H1 (cell line): ENCODE measurements at regions not wholly inside any gene's neighbourhood (a gene's known extent, or its start where the extent isn't known, plus 50 kb on each side); places are given as distances from the start of the nearest gene placed in this dataset.

Source experiments
- BCL11A ChIP-seq, 2 experiments: IDR thresholded peaks; one replicate each; pipeline ENCODE4 v1.6.1; 2011; ENCODE audit warnings: low read depth in 2 of 2, low read length in 2 of 2, mild to moderate bottlenecking in 2 of 2
- NRF1 ChIP-seq: IDR thresholded peaks from 2 replicates; pipeline ENCODE4 v1.6.1; 2011; ENCODE audit warnings: mild to moderate bottlenecking, low read depth, low read length, improper control_type of control experiment
- SIN3A ChIP-seq, 2 experiments: IDR thresholded peaks in 1 of 2; conservative IDR thresholded peaks in 1 of 2; 2 replicates each; pipeline ENCODE4 v1.6.1; 2011 to 2012; ENCODE audit warnings: low read length in 2 of 2, improper control_type of control experiment in 1 of 2, low read depth in 1 of 2, mild to moderate bottlenecking in 1 of 2

DNA sequence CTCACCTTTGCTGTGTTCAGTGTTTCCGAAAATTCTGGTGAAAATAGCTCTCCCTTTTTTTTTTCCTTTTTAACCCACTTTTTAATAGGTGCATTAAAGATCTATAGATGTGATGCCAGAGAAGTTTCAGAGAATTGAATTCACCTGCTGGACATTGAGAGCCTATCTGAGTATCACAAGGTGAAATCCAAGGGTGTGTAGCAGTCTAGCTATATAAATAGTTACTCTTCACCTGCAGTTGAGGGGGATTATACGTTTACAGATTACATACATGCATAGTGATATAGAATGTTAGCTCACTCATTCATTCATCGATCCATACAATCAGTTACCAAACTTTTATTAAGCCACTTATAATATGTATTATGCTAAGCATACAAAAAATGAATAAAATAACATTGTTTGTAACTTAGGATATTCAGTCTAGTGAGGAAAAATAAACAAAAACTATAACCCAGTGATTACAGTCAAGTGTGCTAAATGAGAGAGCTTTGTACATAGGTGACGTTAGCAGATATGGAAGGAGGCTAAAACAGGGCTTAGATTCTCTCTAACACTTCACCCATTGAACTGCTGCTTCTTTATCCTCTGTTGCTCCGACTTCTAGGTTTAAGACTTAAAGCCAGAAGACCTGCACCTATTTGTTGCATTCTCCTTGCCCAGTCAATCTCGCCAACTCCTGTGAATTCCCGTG lies 769.0 kb downstream of the STIM2 start (continued):
- TF ChIP-seq SIN3A (conservative IDR thresholded peaks at IDR 0.05 in 1 of 2, IDR thresholded peaks at IDR 0.05 in 1 of 2; ENCODE audit: low read depth in 1 of 2, low read length in 2 of 2): no peak
- TF ChIP-seq NRF1: no peak
- TF ChIP-seq BCL11A (IDR thresholded peaks at IDR 0.05; ENCODE audit: low read depth in 2 of 2, low read length in 2 of 2): no peak
